ENCODE measurements at regions not wholly inside any gene's neighbourhood (a gene's known extent, or its start where the extent isn't known, plus 50 kb on each side); places are given as distances from the start of the nearest gene placed in this dataset.

GRCh38 chr5:153018121-153018520, 472.3 kb upstream of the GRIA1 start:
- H3K27ac ChIP-seq (ENCODE audit: low read depth, low read length): no peak overlapping the region
- CTCF ChIA-PET: no interaction called here

GRCh38 chr5:153030755-153031725, 459.4 kb upstream of the GRIA1 start:
- no peak overlapping the region for H3K4me3 ChIP-seq (ENCODE audit: low read depth, low read length)
- H3K27me3 ChIP-seq (ENCODE audit: control insufficient read depth, insufficient read depth, low read length): no peaks in the 10 kb centered on the region
- ChIA-PET CTCF (no interaction called here), POLR2A (no interaction called here)
- DNase-seq (ENCODE audit: low read depth, low spot score): no peak
- TF ChIP-seq, protein P1, sequence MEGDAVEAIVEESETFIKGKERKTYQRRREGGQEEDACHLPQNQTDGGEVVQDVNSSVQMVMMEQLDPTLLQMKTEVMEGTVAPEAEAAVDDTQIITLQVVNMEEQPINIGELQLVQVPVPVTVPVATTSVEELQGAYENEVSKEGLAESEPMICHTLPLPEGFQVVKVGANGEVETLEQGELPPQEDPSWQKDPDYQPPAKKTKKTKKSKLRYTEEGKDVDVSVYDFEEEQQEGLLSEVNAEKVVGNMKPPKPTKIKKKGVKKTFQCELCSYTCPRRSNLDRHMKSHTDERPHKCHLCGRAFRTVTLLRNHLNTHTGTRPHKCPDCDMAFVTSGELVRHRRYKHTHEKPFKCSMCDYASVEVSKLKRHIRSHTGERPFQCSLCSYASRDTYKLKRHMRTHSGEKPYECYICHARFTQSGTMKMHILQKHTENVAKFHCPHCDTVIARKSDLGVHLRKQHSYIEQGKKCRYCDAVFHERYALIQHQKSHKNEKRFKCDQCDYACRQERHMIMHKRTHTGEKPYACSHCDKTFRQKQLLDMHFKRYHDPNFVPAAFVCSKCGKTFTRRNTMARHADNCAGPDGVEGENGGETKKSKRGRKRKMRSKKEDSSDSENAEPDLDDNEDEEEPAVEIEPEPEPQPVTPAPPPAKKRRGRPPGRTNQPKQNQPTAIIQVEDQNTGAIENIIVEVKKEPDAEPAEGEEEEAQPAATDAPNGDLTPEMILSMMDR (IDR thresholded peaks at IDR 0.05; ENCODE audit: low read depth, low read length): no peak
- no peaks in the 10 kb centered on the region for H3K9me3 ChIP-seq (ENCODE audit: control insufficient read depth, insufficient read depth, low read length)
- no peak overlapping the region for H3K27ac ChIP-seq (ENCODE audit: low read depth, low read length)

More at GRCh38 chr5:153018121-153018520, 472.3 kb upstream of the GRIA1 start:
- POLR2A ChIA-PET: no interaction called here
- Histone ChIP-seq H3K4me3 (ENCODE audit: low read depth, low read length) (no peak overlapping the region), H3K9me3 (ENCODE audit: control insufficient read depth, insufficient read depth, low read length) (peaks cover 5% of the 10 kb centered on the region), H3K27me3 (ENCODE audit: control insufficient read depth, insufficient read depth, low read length) (no peaks in the 10 kb centered on the region)
- TF ChIP-seq, protein P1 (IDR thresholded peaks at IDR 0.05; ENCODE audit: low read depth, low read length): no peak
- DNase-seq (ENCODE audit: low read depth, low spot score): no peak

GRCh38 chr5:153039501-153039900, 451.0 kb upstream of the GRIA1 start:
- CTCF ChIA-PET: interaction anchor here (0.6 kb wide), 1 partner anchor 196 kb away, joined by 3 read pairs; no protein-coding TSS in a partner anchor
- Histone ChIP-seq H3K27me3 (ENCODE audit: control insufficient read depth, insufficient read depth, low read length) (no peaks in the 10 kb centered on the region), H3K4me3 (ENCODE audit: low read depth, low read length) (no peak overlapping the region), H3K9me3 (ENCODE audit: control insufficient read depth, insufficient read depth, low read length) (no peaks in the 10 kb centered on the region), H3K27ac (ENCODE audit: low read depth, low read length) (no peak overlapping the region)
- no peak for DNase-seq (ENCODE audit: low read depth, low spot score)
- POLR2A ChIA-PET: no interaction called here
- TF ChIP-seq, protein P1 (IDR thresholded peaks at IDR 0.05; ENCODE audit: low read depth, low read length): no peak

DNA sequence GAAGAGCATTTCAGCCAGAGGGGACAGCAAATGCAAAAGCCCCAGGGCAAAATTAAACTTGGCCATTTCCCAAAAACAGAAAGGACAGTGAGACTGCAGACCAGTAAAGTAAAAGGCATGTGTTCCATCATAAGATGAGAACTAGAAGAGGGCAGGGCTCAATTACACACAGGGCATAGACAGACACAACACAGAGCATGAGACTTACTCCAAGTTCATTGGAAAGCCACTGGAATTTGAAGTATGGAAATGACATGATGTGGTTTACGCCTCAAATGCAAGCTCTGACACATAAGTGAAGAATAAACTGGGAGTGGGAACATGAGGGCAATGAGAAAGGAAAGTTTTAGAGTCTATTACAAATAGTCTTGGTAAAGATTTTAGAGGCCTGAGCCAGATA, 446.6 kb upstream of the GRIA1 start:
- ChIA-PET POLR2A (no interaction called here), CTCF (no interaction called here)
- DNase-seq (ENCODE audit: low read depth, low spot score): no peak

More for the DNA sequence above, 446.6 kb upstream of the GRIA1 start:
- Histone ChIP-seq H3K9me3 (ENCODE audit: control insufficient read depth, insufficient read depth, low read length) (peaks cover under 1% of the 10 kb centered on the region; the same call in 1 of the 2 replicates), H3K27ac (ENCODE audit: low read depth, low read length) (no peak overlapping the region), H3K27me3 (ENCODE audit: control insufficient read depth, insufficient read depth, low read length) (no peaks in the 10 kb centered on the region), H3K4me3 (ENCODE audit: low read depth, low read length) (no peak overlapping the region)
- TF ChIP-seq, protein P1 (IDR thresholded peaks at IDR 0.05; ENCODE audit: low read depth, low read length): no peak
